Caco-2 (cell line): ENCODE measurements at regions not wholly inside any gene's neighbourhood (a gene's known extent, or its start where the extent isn't known, plus 50 kb on each side); places are given as distances from the start of the nearest gene placed in this dataset.

Experiments used
- BruUV-seq: library from RNA; stranded (reverse); fragments of 400-500 nt; replicated peaks from 2 replicates; lab custom pipeline; 2021; lab: Mats Ljungman, UMichigan
- CTCF ChIA-PET: fragments of 300-600 bp; sonication (Branson Sonifier 250); formaldehyde crosslinking; loops from one replicate; lab custom pipeline; 2022; ENCODE audit warnings: antibody characterized with exemption; lab: Charles Lee
- POLR2A ChIA-PET: fragments of 300-600 bp; sonication (Branson Sonifier 250); formaldehyde crosslinking; loops from one replicate; lab custom pipeline; 2022; ENCODE audit warnings: antibody characterized with exemption; lab: Charles Lee
- DNase-seq, 2 experiments: peaks; one replicate each; pipeline versions ENCODE4 v3.0.0 to v3.0.0-alpha.2; 2020 to 2022
- H3K27me3 ChIP-seq: replicated peaks from 2 replicates; pipeline ENCODE4 v1.6.0; 2011; ENCODE audit warnings: low read length; ENCODE audit not compliant: control insufficient read depth, insufficient read depth
- H3K36me3 ChIP-seq: 2 replicates; pipeline ENCODE4 v1.5.1; 2011; ENCODE audit warnings: low read length; ENCODE audit not compliant: control insufficient read depth, insufficient read depth
- H3K4me1 ChIP-seq: fragments of 250-450 bp; sonication (Bioruptor Pico); 2 replicates; pipeline ENCODE4 v1.5.1; 2020; ENCODE audit warnings: mild to moderate bottlenecking
- H3K4me3 ChIP-seq: 2 replicates; pipeline ENCODE4 v1.5.1; 2011; ENCODE audit warnings: low read depth, mild to moderate bottlenecking, control low read depth, low read length
- H3K9me3 ChIP-seq: fragments of 250-450 bp; sonication (Bioruptor Pico); 2 replicates; pipeline ENCODE4 v1.5.1; 2020; ENCODE audit warnings: mild to moderate bottlenecking, moderate library complexity
- H3K27ac Mint-ChIP-seq: one replicate; pipeline ENCODE4 v1.8.0; 2022; ENCODE audit warnings: mixed read lengths; ENCODE audit not compliant: unreplicated experiment
- H3K27me3 Mint-ChIP-seq: one replicate; pipeline ENCODE4 v1.8.0; 2022; ENCODE audit warnings: mixed read lengths; ENCODE audit not compliant: insufficient read depth, unreplicated experiment
- H3K36me3 Mint-ChIP-seq: one replicate; pipeline ENCODE4 v1.8.0; 2022; ENCODE audit warnings: mild to moderate bottlenecking, mixed read lengths; ENCODE audit not compliant: insufficient read depth, unreplicated experiment
- H3K4me1 Mint-ChIP-seq: one replicate; pipeline ENCODE4 v1.8.0; 2022; ENCODE audit warnings: low read depth, mixed read lengths; ENCODE audit not compliant: unreplicated experiment
- H3K4me3 Mint-ChIP-seq: one replicate; pipeline ENCODE4 v1.8.0; 2022; ENCODE audit warnings: mild to moderate bottlenecking, moderate library complexity, mixed read lengths; ENCODE audit not compliant: unreplicated experiment
- H3K9me3 Mint-ChIP-seq: one replicate; pipeline ENCODE4 v1.8.0; 2022; ENCODE audit warnings: mixed read lengths; ENCODE audit not compliant: unreplicated experiment
- CTCF ChIP-seq, 2 experiments: fragments of 200-600 bp in 1 of 2; IDR thresholded peaks; 1 replicate in 1 of 2; 2 replicates in 1 of 2; pipeline versions ENCODE4 v1.5.1 to v1.8.0; 2011 to 2022; ENCODE audit warnings: antibody characterized with exemption in 1 of 2, control low read depth in 1 of 2, inconsistent platforms in 1 of 2, low read depth in 1 of 2, low read length in 1 of 2, mild to moderate bottlenecking in 1 of 2, moderate library complexity in 1 of 2; ENCODE audit not compliant: insufficient read depth in 1 of 2, severe bottlenecking in 1 of 2, unreplicated experiment in 1 of 2
- intact Hi-C: fragments of 100-400 bp; cut with micrococcal nuclease; formaldehyde crosslinking; loops from one replicate; pipeline ENCODE4 v1.10.0; 2022; ENCODE audit not compliant: unreplicated experiment

- H3K27me3 Mint-ChIP-seq, result peaks cover 27% of the 10 kb centered on the region
- H3K27me3 ChIP-seq, result peaks cover 1% of the 10 kb centered on the region
- intact Hi-C loops, result no loop called here
Measured at GRCh38 chr20:60142587-60142986, 184.4 kb downstream of the CDH26 start.

GRCh38 chr20:60143261-60143842, 185.1 kb downstream of the CDH26 start:
- H3K4me3 ChIP-seq, result no peak overlapping the region
- Mint-ChIP-seq H3K27ac (no peak overlapping the region), H3K9me3 (no peaks in the 10 kb centered on the region), H3K4me3 (no peak overlapping the region), H3K27me3 (peaks cover 30% of the 10 kb centered on the region), H3K4me1 (no peaks in the 10 kb centered on the region), H3K36me3 (no peaks in the 10 kb centered on the region)
- no TSS peak for BruUV-seq
- no peak for TF ChIP-seq CTCF (IDR thresholded peaks at IDR 0.05; ENCODE audit: insufficient read depth in 1 of 2, low read depth in 1 of 2, low read length in 1 of 2, severe bottlenecking in 1 of 2, unreplicated experiment in 1 of 2)
- peaks cover 1% of the 10 kb centered on the region for H3K27me3 ChIP-seq
- intact Hi-C loops, result no loop called here
- POLR2A ChIA-PET, result no interaction called here
- CTCF ChIA-PET, result no interaction called here
- H3K9me3 ChIP-seq, result no peaks in the 10 kb centered on the region
- no peaks in the 10 kb centered on the region for H3K4me1 ChIP-seq
- H3K36me3 ChIP-seq, result no peaks in the 10 kb centered on the region
- no peak for DNase-seq

More at GRCh38 chr20:60142587-60142986, 184.4 kb downstream of the CDH26 start:
- Mint-ChIP-seq H3K9me3 (no peaks in the 10 kb centered on the region), H3K4me1 (no peaks in the 10 kb centered on the region), H3K36me3 (no peaks in the 10 kb centered on the region), H3K4me3 (no peak overlapping the region), H3K27ac (no peak overlapping the region)
- CTCF ChIA-PET, result interaction anchor here (0.5 kb wide), 1 partner anchor 119 kb away, joined by 6 read pairs; no protein-coding TSS in a partner anchor
- Histone ChIP-seq H3K9me3 (no peaks in the 10 kb centered on the region), H3K4me3 (no peak overlapping the region), H3K36me3 (no peaks in the 10 kb centered on the region), H3K4me1 (no peaks in the 10 kb centered on the region)
- TF ChIP-seq CTCF (IDR thresholded peaks at IDR 0.05; ENCODE audit: insufficient read depth in 1 of 2, low read depth in 1 of 2, low read length in 1 of 2, severe bottlenecking in 1 of 2, unreplicated experiment in 1 of 2), result no peak
- POLR2A ChIA-PET, result no interaction called here
- DNase-seq, result no peak
- no TSS peak for BruUV-seq

GRCh38 chr20:60144404-60144803, 186.2 kb downstream of the CDH26 start:
- H3K27me3 Mint-ChIP-seq, result peaks cover 37% of the 10 kb centered on the region
- H3K9me3 ChIP-seq, result no peaks in the 10 kb centered on the region
- no peak overlapping the region for H3K27ac Mint-ChIP-seq
- CTCF ChIA-PET, result no interaction called here
- no peaks in the 10 kb centered on the region for H3K36me3 Mint-ChIP-seq
- no TSS peak for BruUV-seq
- POLR2A ChIA-PET, result no interaction called here
- H3K36me3 ChIP-seq, result no peaks in the 10 kb centered on the region
- no peaks in the 10 kb centered on the region for H3K4me1 ChIP-seq
- no peak for DNase-seq
- no peak overlapping the region for H3K4me3 ChIP-seq
- no peak overlapping the region for H3K4me3 Mint-ChIP-seq
- intact Hi-C loops, result no loop called here
- H3K27me3 ChIP-seq, result peaks cover 1% of the 10 kb centered on the region
- H3K4me1 Mint-ChIP-seq, result no peaks in the 10 kb centered on the region
- no peak for TF ChIP-seq CTCF (IDR thresholded peaks at IDR 0.05; ENCODE audit: insufficient read depth in 1 of 2, low read depth in 1 of 2, low read length in 1 of 2, severe bottlenecking in 1 of 2, unreplicated experiment in 1 of 2)
- H3K9me3 Mint-ChIP-seq, result no peaks in the 10 kb centered on the region
